ENCODE measurements at regions not wholly inside any gene's neighbourhood (a gene's known extent, or its start where the extent isn't known, plus 50 kb on each side); places are given as distances from the start of the nearest gene placed in this dataset.

GRCh38 chr1:60877376-60877775, 205.0 kb upstream of the NFIA start:
- Histone ChIP-seq H3K4me1 (replicated peaks in 1 of 4; ENCODE audit: control insufficient read depth in 3 of 4, insufficient read depth in 4 of 4, low read length in 3 of 4) (no peaks in the 10 kb centered on the region), H2BK5ac (ENCODE audit: low read depth, low read length) (no peak overlapping the region), H3K4me2 (ENCODE audit: insufficient read depth in 1 of 2, low read depth in 2 of 2, low read length in 2 of 2) (no peak overlapping the region), H3K9ac (replicated peaks in 1 of 4; ENCODE audit: extremely low read depth in 1 of 4, low read depth in 3 of 4, low read length in 3 of 4) (no peak overlapping the region), H4K91ac (replicated peaks; ENCODE audit: insufficient read length, low read length) (no peak overlapping the region), H2BK12ac (ENCODE audit: low read depth, low read length) (no peak overlapping the region), H3K27me3 (replicated peaks in 1 of 4; ENCODE audit: control insufficient read depth in 3 of 4, extremely low read depth in 1 of 4, insufficient read depth in 3 of 4, low read length in 3 of 4) (peaks cover 0 to 1% (median 0%) of the 10 kb centered on the region in 4 experiments; a peak in 1 of 7 replicates), H3K56ac (replicated peaks; ENCODE audit: insufficient read length, low read depth, low read length) (no peak overlapping the region), H3K9me3 (ENCODE audit: insufficient read depth in 2 of 2, low read depth in 1 of 2, low read length in 1 of 2) (no peaks in the 10 kb centered on the region), H4K20me1 (replicated peaks in 1 of 2; ENCODE audit: control insufficient read depth in 1 of 2, insufficient read depth in 2 of 2, low read length in 2 of 2) (no peaks in the 10 kb centered on the region), H3K79me2 (ENCODE audit: control insufficient read depth in 1 of 2, insufficient read depth in 2 of 2, low read length in 2 of 2) (no peaks in the 10 kb centered on the region), H3K4ac (replicated peaks; ENCODE audit: insufficient read length, low read depth, low read length) (no peak overlapping the region), H4K8ac (ENCODE audit: extremely low read depth, insufficient read depth, low read length) (no peak overlapping the region), H3K36me3 (ENCODE audit: control insufficient read depth in 2 of 4, insufficient read depth in 4 of 4, low read length in 3 of 4) (no peaks in the 10 kb centered on the region), H3K79me1 (ENCODE audit: low read depth, low read length) (no peaks in the 10 kb centered on the region), H3K4me3 (ENCODE audit: extremely low read depth in 1 of 4, insufficient read depth in 2 of 4, low read depth in 3 of 4, low read length in 4 of 4) (no peak overlapping the region), H3K27ac (ENCODE audit: low read depth, low read length) (no peak overlapping the region), H3K23ac (ENCODE audit: insufficient read length) (no peak overlapping the region), H2AFZ (ENCODE audit: low read length) (no peak overlapping the region), H3K18ac (ENCODE audit: extremely low read depth, low read length) (no peak overlapping the region), H2BK20ac (ENCODE audit: low read length) (no peak overlapping the region), H2BK15ac (ENCODE audit: low read length) (no peak overlapping the region), H2AK5ac (ENCODE audit: low read depth, low read length) (no peak overlapping the region), H3K23me2 (ENCODE audit: low read depth, low read length) (no peaks in the 10 kb centered on the region), H2BK120ac (replicated peaks; ENCODE audit: low read depth, low read length) (no peak overlapping the region), H3K14ac (ENCODE audit: insufficient read length) (no peak overlapping the region), H4K5ac (ENCODE audit: insufficient read length, low read depth, low read length) (no peak overlapping the region)
- FAIRE-seq = no peak
- WGBS, 2 experiments (ENCODE audit: extremely low coverage in 1 of 2, insufficient coverage in 1 of 2, insufficient read length in 1 of 2, insufficient replicate concordance in 2 of 2, low coverage in 1 of 2, low lambda C conversion rate in 2 of 2, missing lambda C conversion rate in 1 of 2) = 95% methylated on average over 6 of the region's 6 CpGs; no CpG with 5 or more reads in 1 of the 2 experiments
- no peak for DNase-seq (ENCODE audit: low read depth in 1 of 2, low spot score in 2 of 2)
- POLR2A ChIA-PET (ENCODE audit: partially characterized antibody) = no interaction called here
- CTCF ChIA-PET (ENCODE audit: partially characterized antibody) = interaction anchor here (1.1 to 1.5 kb wide), 3 partner anchors 15 to 171 kb away, joined by 3 to 4 read pairs (median 3); no protein-coding TSS in a partner anchor
- TF ChIP-seq TBP (IDR thresholded peaks at IDR 0.05; ENCODE audit: low read depth, low read length) = no peak
- no peak for TF ChIP-seq CTBP2 (IDR thresholded peaks at IDR 0.05; ENCODE audit: borderline replicate concordance, insufficient read depth, insufficient read length, low read length)
- no peak for TF ChIP-seq SP1 (IDR thresholded peaks at IDR 0.05; ENCODE audit: low read depth, low read length)
- TF ChIP-seq, protein P1, sequence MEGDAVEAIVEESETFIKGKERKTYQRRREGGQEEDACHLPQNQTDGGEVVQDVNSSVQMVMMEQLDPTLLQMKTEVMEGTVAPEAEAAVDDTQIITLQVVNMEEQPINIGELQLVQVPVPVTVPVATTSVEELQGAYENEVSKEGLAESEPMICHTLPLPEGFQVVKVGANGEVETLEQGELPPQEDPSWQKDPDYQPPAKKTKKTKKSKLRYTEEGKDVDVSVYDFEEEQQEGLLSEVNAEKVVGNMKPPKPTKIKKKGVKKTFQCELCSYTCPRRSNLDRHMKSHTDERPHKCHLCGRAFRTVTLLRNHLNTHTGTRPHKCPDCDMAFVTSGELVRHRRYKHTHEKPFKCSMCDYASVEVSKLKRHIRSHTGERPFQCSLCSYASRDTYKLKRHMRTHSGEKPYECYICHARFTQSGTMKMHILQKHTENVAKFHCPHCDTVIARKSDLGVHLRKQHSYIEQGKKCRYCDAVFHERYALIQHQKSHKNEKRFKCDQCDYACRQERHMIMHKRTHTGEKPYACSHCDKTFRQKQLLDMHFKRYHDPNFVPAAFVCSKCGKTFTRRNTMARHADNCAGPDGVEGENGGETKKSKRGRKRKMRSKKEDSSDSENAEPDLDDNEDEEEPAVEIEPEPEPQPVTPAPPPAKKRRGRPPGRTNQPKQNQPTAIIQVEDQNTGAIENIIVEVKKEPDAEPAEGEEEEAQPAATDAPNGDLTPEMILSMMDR (IDR thresholded peaks at IDR 0.05; ENCODE audit: control extremely low read depth in 1 of 3, insufficient read depth in 1 of 3, low read depth in 1 of 3, low read length in 3 of 3) = no peak
